ENCODE measurements at regions not wholly inside any gene's neighbourhood (a gene's known extent, or its start where the extent isn't known, plus 50 kb on each side); places are given as distances from the start of the nearest gene placed in this dataset.

- TF ChIP-seq CTCF (IDR thresholded peaks at IDR 0.05) (no peak), MAX (CRISPR knock-in tag; IDR thresholded peaks at IDR 0.05) (peak; percentile 36; the same call in 1 of the 2 replicates), GTF2I (CRISPR knock-in tag; conservative IDR thresholded peaks at IDR 0.05) (no peak), ZNF138 (CRISPR knock-in tag; conservative IDR thresholded peaks at IDR 0.05) (no peak), ZNF121 (CRISPR knock-in tag; IDR thresholded peaks at IDR 0.05) (no peak), EMX1 (CRISPR knock-in tag; IDR thresholded peaks at IDR 0.05) (no peak), FOXJ3 (CRISPR knock-in tag; IDR thresholded peaks at IDR 0.05; ENCODE audit: borderline replicate concordance) (no peak), PRDM15 (CRISPR knock-in tag; IDR thresholded peaks at IDR 0.05) (no peak), TCF7 (CRISPR knock-in tag; IDR thresholded peaks at IDR 0.05; ENCODE audit: low read depth) (no peak), IRF1 (CRISPR knock-in tag; IDR thresholded peaks at IDR 0.05) (no peak), SP1 (CRISPR knock-in tag; conservative IDR thresholded peaks at IDR 0.05) (no peak), ELF4 (CRISPR knock-in tag; IDR thresholded peaks at IDR 0.05; ENCODE audit: low read depth) (no peak), CBFB (CRISPR knock-in tag; IDR thresholded peaks at IDR 0.05; ENCODE audit: low read depth) (no peak), ZNF425 (CRISPR knock-in tag; conservative IDR thresholded peaks at IDR 0.05) (no peak)
Measured at GRCh38 chr15:62469874-62470688, 305.0 kb upstream of the C2CD4B start.
